HepG2 (cell line): ENCODE measurements at regions not wholly inside any gene's neighbourhood (a gene's known extent, or its start where the extent isn't known, plus 50 kb on each side); places are given as distances from the start of the nearest gene placed in this dataset.

Experiments used
- ATAC-seq: fragments of 200-7000 bp; cut with Tn5 transposase; 3 replicates; pipeline ENCODE4 v1.9.1; 2020; ENCODE audit warnings: mild to moderate bottlenecking, moderate library complexity
- BruUV-seq: library from RNA; stranded (reverse); fragments of 400-500 nt; replicated peaks from 2 replicates; lab custom pipeline; 2021; lab: Mats Ljungman, UMichigan
- CTCF ChIA-PET: fragments of 300-600 bp; formaldehyde crosslinking; extraction: SDS; loops from one replicate; lab custom pipeline; 2021; ENCODE audit warnings: low total read pairs, inconsistent platforms, low intra/inter-chr PET ratio; lab: Yijun Ruan, JAX
- POLR2A ChIA-PET: fragments of 350-600 bp; sonication (Branson Sonifier 250); formaldehyde crosslinking; loops from one replicate; lab custom pipeline; 2020; ENCODE audit warnings: antibody characterized with exemption, inconsistent platforms; lab: Yijun Ruan, JAX
- DNase-seq: peaks from one replicate; pipeline ENCODE4 v3.0.0-alpha.2; 2015; ENCODE audit warnings: low spot score
- FAIRE-seq: peaks from 3 replicates; lab custom pipeline; 2011; peaks lifted over from hg19 to GRCh38; lab: Jason Lieb, UNC
- H2AFZ ChIP-seq: one replicate; pipeline ENCODE4 v1.6.1; 2011; ENCODE audit warnings: low read length, inconsistent platforms
- H3K27ac ChIP-seq: fragments of 300-600 bp; 3 replicates; pipeline ENCODE4 v1.8.0; 2011; ENCODE audit warnings: mixed run types, mild to moderate bottlenecking, mixed read lengths, low read length, inconsistent platforms; ENCODE audit not compliant: insufficient read depth; ENCODE audit errors: extremely low read length
- H3K27me3 ChIP-seq, 2 experiments: fragments of 200-600 bp in 1 of 2; 2 replicates in 1 of 2; 3 replicates in 1 of 2; pipeline versions ENCODE4 v1.6.0 to v1.8.0; 2011; ENCODE audit warnings: low read length in 2 of 2, mild to moderate bottlenecking in 2 of 2, moderate library complexity in 2 of 2, inconsistent platforms in 1 of 2; ENCODE audit not compliant: insufficient read depth in 2 of 2, control insufficient read depth in 1 of 2
- H3K36me3 ChIP-seq, 2 experiments: fragments of 200-600 bp in 1 of 2; replicated peaks in 1 of 2; 2 replicates in 1 of 2; 3 replicates in 1 of 2; pipeline versions ENCODE4 v1.5.1 to v1.8.0; 2011; ENCODE audit warnings: low read length in 2 of 2, inconsistent platforms in 1 of 2; ENCODE audit not compliant: insufficient read depth in 2 of 2, control insufficient read depth in 1 of 2
- H3K4me1 ChIP-seq: 2 replicates; pipeline ENCODE4 v1.5.1; 2012; ENCODE audit warnings: low read length, inconsistent platforms; ENCODE audit not compliant: insufficient read depth
- H3K4me2 ChIP-seq: 2 replicates; pipeline ENCODE4 v1.6.0; 2011; ENCODE audit warnings: low read depth, low read length, inconsistent platforms
- H3K4me3 ChIP-seq, 3 experiments: fragments of 200-600 bp in 1 of 3; sonication (generic), shearing (Covaris generic) in 1 of 3; replicated peaks in 1 of 3; 2 replicates each; pipeline ENCODE4 v1.5.1; 2011 to 2016; ENCODE audit warnings: low read length in 3 of 3, inconsistent platforms in 2 of 3, low read depth in 2 of 3, mild to moderate bottlenecking in 2 of 3, control low read depth in 1 of 3, mixed read lengths in 1 of 3; ENCODE audit not compliant: insufficient read depth in 1 of 3
- H3K79me2 ChIP-seq: one replicate; pipeline ENCODE4 v1.6.1; 2011; ENCODE audit warnings: low read length, inconsistent platforms; ENCODE audit not compliant: insufficient read depth
- H3K9ac ChIP-seq: 2 replicates; pipeline ENCODE4 v1.6.0; 2011; ENCODE audit warnings: mild to moderate bottlenecking, low read depth, low read length, inconsistent platforms; ENCODE audit not compliant: insufficient read depth
- H3K9me3 ChIP-seq: 2 replicates; pipeline ENCODE4 v1.5.1; 2012; ENCODE audit warnings: mild to moderate bottlenecking, low read length
- H4K20me1 ChIP-seq: 2 replicates; pipeline ENCODE4 v1.6.0; 2011; ENCODE audit warnings: inconsistent platforms, mild to moderate bottlenecking, low read length, moderate library complexity; ENCODE audit not compliant: insufficient read depth
- CENPBD1 ChIP-seq: sonication (generic); formaldehyde crosslinking; IDR thresholded peaks from 2 replicates; pipeline ENCODE4 v1.8.0; 2022; ENCODE audit warnings: missing genetic modification reagents, low read depth, mild to moderate bottlenecking, borderline replicate concordance
- CHCHD3 ChIP-seq: sonication (generic); formaldehyde crosslinking; IDR thresholded peaks from 2 replicates; pipeline ENCODE4 v1.8.0; 2022; ENCODE audit warnings: mild to moderate bottlenecking, missing genetic modification reagents, moderate library complexity
- JUND ChIP-seq: sonication (generic); formaldehyde crosslinking; IDR thresholded peaks from 2 replicates; pipeline ENCODE4 v1.8.0; 2022; ENCODE audit warnings: mild to moderate bottlenecking, missing genetic modification reagents
- NCOA1 ChIP-seq: sonication (generic); formaldehyde crosslinking; IDR thresholded peaks from 2 replicates; pipeline ENCODE4 v1.9.0; 2021; ENCODE audit warnings: missing genetic modification reagents
- PAX8 ChIP-seq: sonication (generic); formaldehyde crosslinking; IDR thresholded peaks from 2 replicates; pipeline ENCODE4 v1.8.0; 2022; ENCODE audit warnings: mild to moderate bottlenecking, missing genetic modification reagents, borderline replicate concordance
- SATB2 ChIP-seq: sonication (generic); formaldehyde crosslinking; IDR thresholded peaks from 2 replicates; pipeline ENCODE4 v1.5.0; 2020; ENCODE audit warnings: missing genetic modification reagents
- SRSF9 ChIP-seq: fragments of 200-400 bp; formaldehyde crosslinking; IDR thresholded peaks from 2 replicates; pipeline ENCODE4 v1.6.1; 2018; ENCODE audit warnings: borderline replicate concordance, mild to moderate bottlenecking, low read depth, low read length; ENCODE audit not compliant: insufficient read depth, poor library complexity, severe bottlenecking
- THAP7 ChIP-seq: sonication (generic); formaldehyde crosslinking; IDR thresholded peaks from 2 replicates; pipeline ENCODE4 v1.8.1; 2023; ENCODE audit warnings: mild to moderate bottlenecking, missing genetic modification reagents
- ZMYM2 ChIP-seq: sonication (generic); formaldehyde crosslinking; IDR thresholded peaks from 2 replicates; pipeline ENCODE4 v1.8.0; 2022; ENCODE audit warnings: mild to moderate bottlenecking, missing genetic modification reagents
- ZNF24 ChIP-seq: fragments of 450-650 bp; IDR thresholded peaks from 2 replicates; pipeline ENCODE4 v1.6.1; 2017; ENCODE audit warnings: antibody characterized with exemption, mild to moderate bottlenecking
- ZNF431 ChIP-seq: sonication (generic); formaldehyde crosslinking; IDR thresholded peaks from 2 replicates; pipeline ENCODE4 v1.9.0; 2022; ENCODE audit warnings: missing genetic modification reagents, low read depth, mild to moderate bottlenecking, borderline replicate concordance
- ZNF556 ChIP-seq: sonication (generic); formaldehyde crosslinking; IDR thresholded peaks from 2 replicates; pipeline ENCODE4 v1.4.0; 2020; ENCODE audit warnings: mild to moderate bottlenecking, missing genetic modification reagents, borderline replicate concordance
- ZNF558 ChIP-seq: sonication (generic); formaldehyde crosslinking; IDR thresholded peaks from 2 replicates; pipeline ENCODE4 v1.9.0; 2022; ENCODE audit warnings: mild to moderate bottlenecking, missing genetic modification reagents, borderline replicate concordance
- ZNF574 ChIP-seq: sonication (generic); formaldehyde crosslinking; IDR thresholded peaks from 2 replicates; pipeline ENCODE4 v1.4.0; 2020; ENCODE audit warnings: missing genetic modification reagents
- WGBS: methylation state at CpG from one replicate; pipeline ENCODE4 v1.1.6; 2017; ENCODE audit warnings: low lambda C conversion rate; 5-methylcytosine and 5-hydroxymethylcytosine counted together
- in situ Hi-C: cut with HindIII; loops from 2 replicates; pipeline ENCODE4 v1.10.0; 2017; ENCODE audit warnings: low pct_unique_long_range_greater_than_20kb; ENCODE audit not compliant: extremely low pct_ligation_motif_present
- intact Hi-C: fragments of 100-400 bp; cut with micrococcal nuclease; formaldehyde crosslinking; loops from one replicate; pipeline ENCODE4 v1.10.0; 2022; ENCODE audit not compliant: unreplicated experiment

- Histone ChIP-seq H4K20me1 (no peaks in the 10 kb centered on the region), H3K27ac (no peak overlapping the region), H3K9me3 (no peaks in the 10 kb centered on the region), H3K9ac (no peak overlapping the region), H3K79me2 (no peaks in the 10 kb centered on the region), H3K4me3 (no peak overlapping the region), H3K4me1 (no peaks in the 10 kb centered on the region), H3K36me3 (no peaks in the 10 kb centered on the region), H2AFZ (no peak overlapping the region), H3K4me2 (no peak overlapping the region), H3K27me3 (no peaks in the 10 kb centered on the region)
- FAIRE-seq, result no peak
- ATAC-seq, result no peak
- TF ChIP-seq THAP7 (CRISPR knock-in tag), result no peak
- TF ChIP-seq ZNF558, result no peak
- TF ChIP-seq ZNF556 (CRISPR knock-in tag), result no peak
- CTCF ChIA-PET, result no interaction called here
- POLR2A ChIA-PET, result no interaction called here
- BruUV-seq, result no TSS peak
- intact Hi-C loops (no loop called here), in situ Hi-C loops (no loop called here)
- WGBS, result 36% methylated on average over 7 of the region's 7 CpGs
- no peak for DNase-seq
Measured at GRCh38 chr2:136225950-136226835, 108.2 kb upstream of the CXCR4 start.

GRCh38 chr2:136223274-136223673 is 105.3 kb upstream of the CXCR4 start:
- no peak overlapping the region for H3K4me3 ChIP-seq
- no peaks in the 10 kb centered on the region for H3K27me3 ChIP-seq
- H3K79me2 ChIP-seq, result no peaks in the 10 kb centered on the region
- no peak overlapping the region for H3K4me2 ChIP-seq
- H3K4me1 ChIP-seq, result no peaks in the 10 kb centered on the region
- BruUV-seq, result no TSS peak
- H4K20me1 ChIP-seq, result no peaks in the 10 kb centered on the region
- ATAC-seq, result no peak
- H3K9me3 ChIP-seq, result no peaks in the 10 kb centered on the region
- 71% methylated on average over 7 of the region's 7 CpGs for WGBS
- FAIRE-seq, result no peak
- no peaks in the 10 kb centered on the region for H3K36me3 ChIP-seq
- H3K9ac ChIP-seq, result no peak overlapping the region
- in situ Hi-C loops, result no loop called here
- intact Hi-C loops, result no loop called here
- ChIA-PET CTCF (no interaction called here), POLR2A (no interaction called here)
- H2AFZ ChIP-seq, result no peak overlapping the region
- H3K27ac ChIP-seq, result no peak overlapping the region
- DNase-seq, result no peak
- TF ChIP-seq CENPBD1 (CRISPR knock-in tag) (no peak), ZNF24 (no peak), NCOA1 (CRISPR knock-in tag) (no peak), ZNF574 (CRISPR knock-in tag) (no peak), SRSF9 (no peak), JUND (no peak), PAX8 (CRISPR knock-in tag) (no peak), CHCHD3 (no peak), ZNF431 (CRISPR knock-in tag) (no peak), SATB2 (no peak), ZMYM2 (CRISPR knock-in tag) (no peak)
